GM12865 (cell line): ENCODE measurements at regions not wholly inside any gene's neighbourhood (a gene's known extent, or its start where the extent isn't known, plus 50 kb on each side); places are given as distances from the start of the nearest gene placed in this dataset.

Experiments
- DNase-seq: peaks from one replicate; pipeline ENCODE4 v3.0.0; 2010; ENCODE audit warnings: low read depth
- H3K4me3 ChIP-seq: 2 replicates; pipeline ENCODE4 v1.5.1; 2011; ENCODE audit warnings: mild to moderate bottlenecking, low read depth, low read length, control low read depth
- TF ChIP-seq, protein P1 (sequence below): IDR thresholded peaks from 2 replicates; pipeline ENCODE4 v1.5.1; 2011; ENCODE audit warnings: low read length, control low read depth, low read depth, inconsistent platforms; ENCODE audit not compliant: insufficient read depth; ENCODE audit errors: missing control alignments

DNA sequence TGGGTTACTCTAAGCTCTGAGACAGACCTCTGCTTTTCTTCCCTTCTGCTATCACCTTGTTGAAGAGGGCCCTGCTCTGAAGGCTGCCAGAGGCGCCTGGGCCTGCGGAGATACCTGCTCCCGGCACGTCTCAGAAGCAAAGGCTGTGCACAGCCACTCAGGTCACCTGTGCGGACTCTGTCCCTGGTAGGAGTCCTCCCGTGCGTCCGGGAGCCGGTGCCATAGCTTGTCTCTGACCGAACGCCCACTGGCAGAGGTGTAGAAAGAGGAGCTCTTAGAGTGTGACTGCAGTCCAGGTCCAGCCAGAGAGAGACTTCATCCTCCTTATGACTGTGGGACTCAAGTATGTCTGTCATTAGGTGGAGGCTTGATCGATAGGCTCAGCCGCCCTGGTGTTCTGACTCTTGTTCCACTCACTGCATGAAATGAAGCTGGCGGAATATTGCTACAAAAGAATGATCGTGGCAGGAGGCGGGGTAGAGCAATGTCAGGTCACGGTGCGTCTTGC, 51.0 kb upstream of the UNC93A start:
- TF ChIP-seq, protein P1, sequence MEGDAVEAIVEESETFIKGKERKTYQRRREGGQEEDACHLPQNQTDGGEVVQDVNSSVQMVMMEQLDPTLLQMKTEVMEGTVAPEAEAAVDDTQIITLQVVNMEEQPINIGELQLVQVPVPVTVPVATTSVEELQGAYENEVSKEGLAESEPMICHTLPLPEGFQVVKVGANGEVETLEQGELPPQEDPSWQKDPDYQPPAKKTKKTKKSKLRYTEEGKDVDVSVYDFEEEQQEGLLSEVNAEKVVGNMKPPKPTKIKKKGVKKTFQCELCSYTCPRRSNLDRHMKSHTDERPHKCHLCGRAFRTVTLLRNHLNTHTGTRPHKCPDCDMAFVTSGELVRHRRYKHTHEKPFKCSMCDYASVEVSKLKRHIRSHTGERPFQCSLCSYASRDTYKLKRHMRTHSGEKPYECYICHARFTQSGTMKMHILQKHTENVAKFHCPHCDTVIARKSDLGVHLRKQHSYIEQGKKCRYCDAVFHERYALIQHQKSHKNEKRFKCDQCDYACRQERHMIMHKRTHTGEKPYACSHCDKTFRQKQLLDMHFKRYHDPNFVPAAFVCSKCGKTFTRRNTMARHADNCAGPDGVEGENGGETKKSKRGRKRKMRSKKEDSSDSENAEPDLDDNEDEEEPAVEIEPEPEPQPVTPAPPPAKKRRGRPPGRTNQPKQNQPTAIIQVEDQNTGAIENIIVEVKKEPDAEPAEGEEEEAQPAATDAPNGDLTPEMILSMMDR, result no peak
- no peak for DNase-seq
- no peak overlapping the region for H3K4me3 ChIP-seq
